HepG2 (cell line): ENCODE measurements at regions not wholly inside any gene's neighbourhood (a gene's known extent, or its start where the extent isn't known, plus 50 kb on each side); places are given as distances from the start of the nearest gene placed in this dataset.

ENCODE experiments used
- ATAC-seq: fragments of 200-7000 bp; cut with Tn5 transposase; 3 replicates; pipeline ENCODE4 v1.9.1; 2020; ENCODE audit warnings: mild to moderate bottlenecking, moderate library complexity
- BruUV-seq: library from RNA; stranded (reverse); fragments of 400-500 nt; replicated peaks from 2 replicates; lab custom pipeline; 2021; lab: Mats Ljungman, UMichigan
- CTCF ChIA-PET: fragments of 300-600 bp; formaldehyde crosslinking; extraction: SDS; loops from one replicate; lab custom pipeline; 2021; ENCODE audit warnings: low total read pairs, inconsistent platforms, low intra/inter-chr PET ratio; lab: Yijun Ruan, JAX
- POLR2A ChIA-PET: fragments of 350-600 bp; sonication (Branson Sonifier 250); formaldehyde crosslinking; loops from one replicate; lab custom pipeline; 2020; ENCODE audit warnings: antibody characterized with exemption, inconsistent platforms; lab: Yijun Ruan, JAX
- DNase-seq: peaks from one replicate; pipeline ENCODE4 v3.0.0-alpha.2; 2015; ENCODE audit warnings: low spot score
- FAIRE-seq: peaks from 3 replicates; lab custom pipeline; 2011; peaks lifted over from hg19 to GRCh38; lab: Jason Lieb, UNC
- H2AFZ ChIP-seq: one replicate; pipeline ENCODE4 v1.6.1; 2011; ENCODE audit warnings: low read length, inconsistent platforms
- H3K27ac ChIP-seq: fragments of 300-600 bp; 3 replicates; pipeline ENCODE4 v1.8.0; 2011; ENCODE audit warnings: mixed run types, mild to moderate bottlenecking, mixed read lengths, low read length, inconsistent platforms; ENCODE audit not compliant: insufficient read depth; ENCODE audit errors: extremely low read length
- H3K27me3 ChIP-seq, 2 experiments: fragments of 200-600 bp in 1 of 2; 2 replicates in 1 of 2; 3 replicates in 1 of 2; pipeline versions ENCODE4 v1.6.0 to v1.8.0; 2011; ENCODE audit warnings: low read length in 2 of 2, mild to moderate bottlenecking in 2 of 2, moderate library complexity in 2 of 2, inconsistent platforms in 1 of 2; ENCODE audit not compliant: insufficient read depth in 2 of 2, control insufficient read depth in 1 of 2
- H3K36me3 ChIP-seq, 2 experiments: fragments of 200-600 bp in 1 of 2; replicated peaks in 1 of 2; 2 replicates in 1 of 2; 3 replicates in 1 of 2; pipeline versions ENCODE4 v1.5.1 to v1.8.0; 2011; ENCODE audit warnings: low read length in 2 of 2, inconsistent platforms in 1 of 2; ENCODE audit not compliant: insufficient read depth in 2 of 2, control insufficient read depth in 1 of 2
- H3K4me1 ChIP-seq: 2 replicates; pipeline ENCODE4 v1.5.1; 2012; ENCODE audit warnings: low read length, inconsistent platforms; ENCODE audit not compliant: insufficient read depth
- H3K4me2 ChIP-seq: 2 replicates; pipeline ENCODE4 v1.6.0; 2011; ENCODE audit warnings: low read depth, low read length, inconsistent platforms
- H3K4me3 ChIP-seq, 3 experiments: fragments of 200-600 bp in 1 of 3; sonication (generic), shearing (Covaris generic) in 1 of 3; replicated peaks in 1 of 3; 2 replicates each; pipeline ENCODE4 v1.5.1; 2011 to 2016; ENCODE audit warnings: low read length in 3 of 3, inconsistent platforms in 2 of 3, low read depth in 2 of 3, mild to moderate bottlenecking in 2 of 3, control low read depth in 1 of 3, mixed read lengths in 1 of 3; ENCODE audit not compliant: insufficient read depth in 1 of 3
- H3K79me2 ChIP-seq: one replicate; pipeline ENCODE4 v1.6.1; 2011; ENCODE audit warnings: low read length, inconsistent platforms; ENCODE audit not compliant: insufficient read depth
- H3K9ac ChIP-seq: 2 replicates; pipeline ENCODE4 v1.6.0; 2011; ENCODE audit warnings: mild to moderate bottlenecking, low read depth, low read length, inconsistent platforms; ENCODE audit not compliant: insufficient read depth
- H3K9me3 ChIP-seq: 2 replicates; pipeline ENCODE4 v1.5.1; 2012; ENCODE audit warnings: mild to moderate bottlenecking, low read length
- H4K20me1 ChIP-seq: 2 replicates; pipeline ENCODE4 v1.6.0; 2011; ENCODE audit warnings: inconsistent platforms, mild to moderate bottlenecking, low read length, moderate library complexity; ENCODE audit not compliant: insufficient read depth
- ARNT2 ChIP-seq: sonication (generic); formaldehyde crosslinking; IDR thresholded peaks from 2 replicates; pipeline ENCODE4 v1.8.0; 2022; ENCODE audit warnings: mild to moderate bottlenecking, low read depth, missing genetic modification reagents, moderate library complexity
- NCOA5 ChIP-seq: sonication (generic); formaldehyde crosslinking; IDR thresholded peaks from 2 replicates; pipeline ENCODE4 v1.4.0; 2020; ENCODE audit warnings: missing genetic modification reagents
- PPARG ChIP-seq: conservative IDR thresholded peaks from 2 replicates; pipeline ENCODE4 v1.6.1; 2016; ENCODE audit warnings: missing biosample characterization, missing genetic modification reagents
- TP53 ChIP-seq: sonication (generic); formaldehyde crosslinking; conservative IDR thresholded peaks from 2 replicates; pipeline ENCODE4 v1.4.0; 2020; ENCODE audit warnings: missing genetic modification reagents
- ZNF512 ChIP-seq: sonication (generic); formaldehyde crosslinking; IDR thresholded peaks from 2 replicates; pipeline ENCODE4 v1.4.0; 2020; ENCODE audit warnings: mild to moderate bottlenecking, missing genetic modification reagents
- WGBS: methylation state at CpG from one replicate; pipeline ENCODE4 v1.1.6; 2017; ENCODE audit warnings: low lambda C conversion rate; 5-methylcytosine and 5-hydroxymethylcytosine counted together
- in situ Hi-C: cut with HindIII; loops from 2 replicates; pipeline ENCODE4 v1.10.0; 2017; ENCODE audit warnings: low pct_unique_long_range_greater_than_20kb; ENCODE audit not compliant: extremely low pct_ligation_motif_present
- intact Hi-C: fragments of 100-400 bp; cut with micrococcal nuclease; formaldehyde crosslinking; loops from one replicate; pipeline ENCODE4 v1.10.0; 2022; ENCODE audit not compliant: unreplicated experiment
- TF ChIP-seq, protein P1 (sequence below): IDR thresholded peaks from 2 replicates; pipeline ENCODE4 v1.6.1; 2016; ENCODE audit warnings: missing compliant biosample characterization, missing genetic modification reagents, borderline replicate concordance
- TF ChIP-seq, protein P2 (sequence below): IDR thresholded peaks from 2 replicates; pipeline ENCODE4 v1.6.1; 2012; ENCODE audit warnings: low read depth, low read length, improper control_type of control experiment

DNA sequence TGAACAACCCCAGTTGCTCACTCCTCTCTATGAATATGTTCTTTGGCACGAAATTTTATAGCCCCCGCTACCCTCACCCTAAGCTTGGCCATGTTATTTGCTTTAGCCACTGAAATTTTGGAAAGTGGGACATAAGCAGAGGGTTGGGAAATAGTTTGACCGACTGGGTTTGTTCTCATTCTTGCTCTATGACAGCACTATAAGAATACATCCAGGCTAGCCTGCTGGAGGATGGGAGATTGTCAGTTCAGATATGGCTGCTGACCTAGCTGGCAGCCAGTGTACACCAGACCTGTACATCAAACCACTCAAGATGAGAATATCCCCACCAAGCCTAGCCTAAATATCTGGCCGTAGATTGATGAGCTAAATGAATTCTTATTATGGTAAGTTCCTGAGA lies 298.1 kb downstream of the PDGFC start (continued):
- TF ChIP-seq ZNF512 (CRISPR knock-in tag), result no peak
- TF ChIP-seq, protein P1, sequence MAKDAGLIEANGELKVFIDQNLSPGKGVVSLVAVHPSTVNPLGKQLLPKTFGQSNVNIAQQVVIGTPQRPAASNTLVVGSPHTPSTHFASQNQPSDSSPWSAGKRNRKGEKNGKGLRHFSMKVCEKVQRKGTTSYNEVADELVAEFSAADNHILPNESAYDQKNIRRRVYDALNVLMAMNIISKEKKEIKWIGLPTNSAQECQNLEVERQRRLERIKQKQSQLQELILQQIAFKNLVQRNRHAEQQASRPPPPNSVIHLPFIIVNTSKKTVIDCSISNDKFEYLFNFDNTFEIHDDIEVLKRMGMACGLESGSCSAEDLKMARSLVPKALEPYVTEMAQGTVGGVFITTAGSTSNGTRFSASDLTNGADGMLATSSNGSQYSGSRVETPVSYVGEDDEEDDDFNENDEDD (CRISPR knock-in tag), result no peak
- TF ChIP-seq PPARG (CRISPR knock-in tag), result no peak
- TF ChIP-seq ARNT2 (CRISPR knock-in tag), result no peak

DNA sequence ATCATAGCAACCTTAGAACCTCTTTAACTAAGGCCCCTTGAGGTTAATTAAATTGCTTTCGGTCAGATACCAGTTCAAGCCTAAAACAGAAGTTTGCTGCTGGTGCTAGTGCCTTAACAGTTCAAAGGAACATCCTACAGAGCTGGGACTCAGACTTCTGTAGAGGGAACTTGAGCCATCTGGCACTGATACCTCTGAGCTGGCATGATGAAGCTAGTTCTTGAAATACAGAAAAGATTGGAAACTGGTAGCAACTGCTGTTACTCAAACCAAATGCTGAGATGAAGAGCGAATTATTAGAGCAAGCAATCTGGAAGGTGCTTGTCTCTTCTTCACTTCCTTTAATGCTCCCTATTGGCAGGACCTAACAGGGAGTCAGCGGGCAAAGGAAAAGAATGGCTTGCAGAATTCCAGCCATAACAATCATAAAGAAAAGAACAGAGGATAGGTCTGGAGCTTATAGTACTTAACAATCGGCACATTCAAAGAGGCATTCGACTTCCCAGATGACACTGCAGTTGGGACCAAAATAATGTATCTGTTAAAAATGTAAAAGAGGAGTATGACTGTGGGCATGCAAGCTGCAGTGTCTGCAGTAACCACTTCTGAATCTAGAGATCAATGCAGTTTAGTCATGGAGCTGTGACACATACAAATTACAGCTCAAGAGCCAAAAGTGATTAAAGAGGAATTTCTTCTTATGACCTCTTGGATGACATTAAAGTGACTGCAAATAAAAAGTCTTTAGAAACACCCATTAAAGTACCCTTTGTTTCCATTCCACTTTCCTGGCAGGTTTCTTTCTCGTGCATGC lies 298.9 kb downstream of the PDGFC start:
- Histone ChIP-seq H3K9ac (no peak overlapping the region), H3K9me3 (no peaks in the 10 kb centered on the region), H3K4me1 (no peaks in the 10 kb centered on the region), H3K4me2 (no peak overlapping the region), H3K79me2 (no peaks in the 10 kb centered on the region), H4K20me1 (no peaks in the 10 kb centered on the region), H3K27ac (no peak overlapping the region), H3K36me3 (no peaks in the 10 kb centered on the region), H3K4me3 (no peak overlapping the region), H2AFZ (no peak overlapping the region), H3K27me3 (no peaks in the 10 kb centered on the region)
- WGBS, result 9% methylated on average over 6 of the region's 6 CpGs
- TF ChIP-seq NCOA5 (CRISPR knock-in tag) (no peak), TP53 (no peak)
- TF ChIP-seq, protein P2, sequence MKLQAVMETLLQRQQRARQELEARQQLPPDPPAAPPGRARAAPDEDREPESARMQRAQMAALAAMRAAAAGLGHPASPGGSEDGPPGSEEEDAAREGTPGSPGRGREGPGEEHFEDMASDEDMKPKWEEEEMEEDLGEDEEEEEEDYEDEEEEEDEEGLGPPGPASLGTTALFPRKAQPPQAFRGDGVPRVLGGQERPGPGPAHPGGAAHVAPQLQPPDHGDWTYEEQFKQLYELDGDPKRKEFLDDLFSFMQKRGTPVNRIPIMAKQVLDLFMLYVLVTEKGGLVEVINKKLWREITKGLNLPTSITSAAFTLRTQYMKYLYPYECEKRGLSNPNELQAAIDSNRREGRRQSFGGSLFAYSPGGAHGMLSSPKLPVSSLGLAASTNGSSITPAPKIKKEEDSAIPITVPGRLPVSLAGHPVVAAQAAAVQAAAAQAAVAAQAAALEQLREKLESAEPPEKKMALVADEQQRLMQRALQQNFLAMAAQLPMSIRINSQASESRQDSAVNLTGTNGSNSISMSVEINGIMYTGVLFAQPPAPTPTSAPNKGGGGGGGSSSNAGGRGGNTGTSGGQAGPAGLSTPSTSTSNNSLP, result no peak
- ChIA-PET CTCF (no interaction called here), POLR2A (no interaction called here)
- in situ Hi-C loops, result loop anchor here (10.0 kb wide), 1 partner anchor 198 kb away; no protein-coding TSS in a partner anchor
- ATAC-seq, result no peak
- FAIRE-seq, result no peak
- intact Hi-C loops, result loop anchor here (10.0 kb wide), 2 partner anchors 372 to 378 kb away; no protein-coding TSS in a partner anchor
- BruUV-seq, result no TSS peak
- no peak for DNase-seq
